ENCODE measurements at regions not wholly inside any gene's neighbourhood (a gene's known extent, or its start where the extent isn't known, plus 50 kb on each side); places are given as distances from the start of the nearest gene placed in this dataset.

DNA sequence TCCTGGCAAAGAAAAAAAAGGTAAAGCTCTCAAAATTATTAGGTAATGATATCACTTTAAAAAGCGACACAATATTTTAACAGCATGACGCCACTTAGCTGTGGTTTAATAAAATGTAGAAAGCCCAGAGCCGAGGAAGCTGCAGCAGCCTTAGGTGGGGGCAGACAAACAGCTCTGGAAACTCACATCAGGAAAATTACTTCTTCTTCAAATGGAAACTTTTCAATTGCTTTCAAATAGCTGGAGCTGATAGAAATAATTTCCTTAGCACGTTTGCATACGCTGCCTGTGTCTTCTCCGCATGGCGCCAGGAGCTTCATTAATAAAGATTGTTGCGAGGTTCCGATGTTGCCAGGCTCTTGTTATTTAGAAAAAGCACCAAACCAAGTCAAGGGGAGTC lies 835.3 kb upstream of the EEF2KMT start:
- TF ChIP-seq, protein P1, sequence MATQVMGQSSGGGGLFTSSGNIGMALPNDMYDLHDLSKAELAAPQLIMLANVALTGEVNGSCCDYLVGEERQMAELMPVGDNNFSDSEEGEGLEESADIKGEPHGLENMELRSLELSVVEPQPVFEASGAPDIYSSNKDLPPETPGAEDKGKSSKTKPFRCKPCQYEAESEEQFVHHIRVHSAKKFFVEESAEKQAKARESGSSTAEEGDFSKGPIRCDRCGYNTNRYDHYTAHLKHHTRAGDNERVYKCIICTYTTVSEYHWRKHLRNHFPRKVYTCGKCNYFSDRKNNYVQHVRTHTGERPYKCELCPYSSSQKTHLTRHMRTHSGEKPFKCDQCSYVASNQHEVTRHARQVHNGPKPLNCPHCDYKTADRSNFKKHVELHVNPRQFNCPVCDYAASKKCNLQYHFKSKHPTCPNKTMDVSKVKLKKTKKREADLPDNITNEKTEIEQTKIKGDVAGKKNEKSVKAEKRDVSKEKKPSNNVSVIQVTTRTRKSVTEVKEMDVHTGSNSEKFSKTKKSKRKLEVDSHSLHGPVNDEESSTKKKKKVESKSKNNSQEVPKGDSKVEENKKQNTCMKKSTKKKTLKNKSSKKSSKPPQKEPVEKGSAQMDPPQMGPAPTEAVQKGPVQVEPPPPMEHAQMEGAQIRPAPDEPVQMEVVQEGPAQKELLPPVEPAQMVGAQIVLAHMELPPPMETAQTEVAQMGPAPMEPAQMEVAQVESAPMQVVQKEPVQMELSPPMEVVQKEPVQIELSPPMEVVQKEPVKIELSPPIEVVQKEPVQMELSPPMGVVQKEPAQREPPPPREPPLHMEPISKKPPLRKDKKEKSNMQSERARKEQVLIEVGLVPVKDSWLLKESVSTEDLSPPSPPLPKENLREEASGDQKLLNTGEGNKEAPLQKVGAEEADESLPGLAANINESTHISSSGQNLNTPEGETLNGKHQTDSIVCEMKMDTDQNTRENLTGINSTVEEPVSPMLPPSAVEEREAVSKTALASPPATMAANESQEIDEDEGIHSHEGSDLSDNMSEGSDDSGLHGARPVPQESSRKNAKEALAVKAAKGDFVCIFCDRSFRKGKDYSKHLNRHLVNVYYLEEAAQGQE (IDR thresholded peaks at IDR 0.05; ENCODE audit: insufficient read depth in 1 of 2, low read depth in 2 of 2, low read length in 2 of 2) = no peak
- TF ChIP-seq TAF1 (IDR thresholded peaks at IDR 0.05; ENCODE audit: borderline replicate concordance, insufficient read depth, low read length) = no peak
- TF ChIP-seq FOXP2 (optimal IDR thresholded peaks at IDR 0.05; ENCODE audit: borderline replicate concordance, extremely low read depth, extremely low read length, insufficient read depth) = no peak
- no peak for TF ChIP-seq POLR2AphosphoS5 (IDR thresholded peaks at IDR 0.05; ENCODE audit: low read depth, low read length)
- TF ChIP-seq SIN3A (IDR thresholded peaks at IDR 0.05; ENCODE audit: borderline replicate concordance, insufficient read depth, low read length) = no peak

DNA sequence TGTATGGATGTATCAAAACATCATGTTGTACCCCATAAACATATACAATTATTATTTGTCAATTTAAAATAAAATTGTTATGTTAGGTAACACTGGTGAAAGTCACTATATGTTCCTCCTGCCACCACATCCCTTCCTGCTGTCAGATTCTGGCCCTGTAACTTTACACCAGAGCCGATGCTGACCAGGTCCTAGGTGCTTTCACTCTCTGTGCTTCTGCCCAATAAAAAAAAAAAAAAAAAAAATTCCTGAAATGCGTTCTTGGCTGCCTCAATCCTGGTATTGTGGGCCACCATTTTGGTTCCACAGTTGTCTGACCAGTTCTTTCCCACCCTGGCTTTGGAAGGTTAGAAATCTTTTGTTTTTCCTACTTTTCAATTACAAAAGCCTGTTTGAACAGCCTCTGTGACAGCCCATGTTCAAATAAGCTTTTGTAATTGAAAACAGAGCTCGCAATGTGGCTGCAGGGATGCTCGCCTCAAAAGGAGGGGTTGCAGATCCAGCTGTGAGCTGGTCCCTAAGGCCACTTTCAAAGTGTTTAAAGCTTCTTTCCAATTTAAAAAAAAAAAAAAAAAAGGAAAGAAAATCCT lies 831.0 kb upstream of the EEF2KMT start:
- TF ChIP-seq FOXP2 (optimal IDR thresholded peaks at IDR 0.05; ENCODE audit: borderline replicate concordance, extremely low read depth, extremely low read length, insufficient read depth) (no peak), POLR2AphosphoS5 (IDR thresholded peaks at IDR 0.05; ENCODE audit: low read depth, low read length) (no peak), TAF1 (IDR thresholded peaks at IDR 0.05; ENCODE audit: borderline replicate concordance, insufficient read depth, low read length) (no peak), SIN3A (IDR thresholded peaks at IDR 0.05; ENCODE audit: borderline replicate concordance, insufficient read depth, low read length) (no peak)
- TF ChIP-seq, protein P1 (IDR thresholded peaks at IDR 0.05; ENCODE audit: insufficient read depth in 1 of 2, low read depth in 2 of 2, low read length in 2 of 2) = no peak

DNA sequence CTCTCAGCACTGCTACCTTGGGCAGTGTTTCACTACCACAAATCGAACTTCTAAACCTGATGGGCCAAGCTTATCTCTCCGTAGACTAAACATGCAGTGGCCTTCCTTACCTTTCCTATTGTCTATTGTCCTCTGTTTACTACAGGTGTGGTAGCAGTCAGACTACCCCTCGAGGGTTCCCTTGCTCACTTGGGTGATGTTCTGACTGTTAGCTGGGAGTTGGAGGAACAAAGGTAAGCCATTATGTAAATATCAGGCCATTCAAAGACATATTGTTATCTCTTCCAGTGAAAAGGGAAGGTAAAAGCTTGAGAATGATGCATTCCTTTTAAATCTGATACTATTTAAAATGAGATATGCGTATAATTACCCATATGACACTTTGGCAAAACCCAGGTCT lies 828.3 kb upstream of the EEF2KMT start:
- TF ChIP-seq POLR2AphosphoS5 (IDR thresholded peaks at IDR 0.05; ENCODE audit: low read depth, low read length) = no peak
- TF ChIP-seq FOXP2 (optimal IDR thresholded peaks at IDR 0.05; ENCODE audit: borderline replicate concordance, extremely low read depth, extremely low read length, insufficient read depth) = no peak
- TF ChIP-seq, protein P1 (IDR thresholded peaks at IDR 0.05; ENCODE audit: insufficient read depth in 1 of 2, low read depth in 2 of 2, low read length in 2 of 2) = no peak
- no peak for TF ChIP-seq SIN3A (IDR thresholded peaks at IDR 0.05; ENCODE audit: borderline replicate concordance, insufficient read depth, low read length)
- no peak for TF ChIP-seq TAF1 (IDR thresholded peaks at IDR 0.05; ENCODE audit: borderline replicate concordance, insufficient read depth, low read length)

DNA sequence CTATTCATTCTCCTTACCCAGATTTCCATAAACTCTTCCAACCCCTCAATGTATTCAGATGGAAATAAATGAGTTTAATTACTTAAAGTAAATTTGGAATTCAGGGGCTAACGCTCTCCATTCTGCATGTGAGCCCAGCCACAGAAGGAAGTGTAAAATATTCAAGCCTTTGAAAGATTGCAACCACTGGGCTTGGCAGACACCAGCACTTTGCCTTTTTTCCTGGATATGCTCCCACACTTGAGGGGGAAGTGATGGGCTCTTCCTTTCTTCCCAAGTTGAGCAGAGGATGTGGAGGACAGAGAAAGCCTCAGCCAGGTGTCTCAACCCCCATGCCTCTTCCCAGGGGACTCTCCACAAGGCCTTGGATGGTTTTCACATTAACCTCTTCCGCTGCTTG lies 825.1 kb upstream of the EEF2KMT start:
- TF ChIP-seq TAF1 (IDR thresholded peaks at IDR 0.05; ENCODE audit: borderline replicate concordance, insufficient read depth, low read length) (no peak), FOXP2 (optimal IDR thresholded peaks at IDR 0.05; ENCODE audit: borderline replicate concordance, extremely low read depth, extremely low read length, insufficient read depth) (no peak), SIN3A (IDR thresholded peaks at IDR 0.05; ENCODE audit: borderline replicate concordance, insufficient read depth, low read length) (no peak), POLR2AphosphoS5 (IDR thresholded peaks at IDR 0.05; ENCODE audit: low read depth, low read length) (no peak)
- TF ChIP-seq, protein P1 (IDR thresholded peaks at IDR 0.05; ENCODE audit: insufficient read depth in 1 of 2, low read depth in 2 of 2, low read length in 2 of 2) = no peak
